Hepatocyte (in vitro differentiated cells): ENCODE measurements at regions not wholly inside any gene's neighbourhood (a gene's known extent, or its start where the extent isn't known, plus 50 kb on each side); places are given as distances from the start of the nearest gene placed in this dataset. TPM values are rescaled to one million over a fixed set of nuclear protein-coding genes. Genes with fewer than 3 reads are reported as not detected.
"Not testable (repeated sequence)": the region's sequence is repeated elsewhere in the genome, so short reads cannot be mapped to it uniquely, and the experiment has no call there.

Experiments
- DNase-seq: peaks from one replicate; pipeline ENCODE4 v3.0.0-alpha.2; 2016; ENCODE audit warnings: low spot score
- H2AFZ ChIP-seq: fragments of 200-600 bp; sonication (generic); 2 replicates; pipeline ENCODE4 v1.6.0; 2016; ENCODE audit warnings: antibody characterized with exemption, mild to moderate bottlenecking
- H3K27ac ChIP-seq: fragments of 200-600 bp; sonication (generic); 2 replicates; pipeline ENCODE4 v1.5.1; 2016; ENCODE audit warnings: mild to moderate bottlenecking
- H3K27me3 ChIP-seq: fragments of 200-600 bp; sonication (generic); 2 replicates; pipeline ENCODE4 v1.6.1; 2016
- H3K36me3 ChIP-seq: fragments of 200-600 bp; sonication (generic); replicated peaks from 2 replicates; pipeline ENCODE4 v1.5.1; 2016; ENCODE audit warnings: low read depth; ENCODE audit not compliant: insufficient read depth
- H3K4me1 ChIP-seq: fragments of 200-600 bp; sonication (generic); 2 replicates; pipeline ENCODE4 v1.5.1; 2016; ENCODE audit warnings: mild to moderate bottlenecking, moderate library complexity; ENCODE audit not compliant: insufficient read depth
- H3K4me2 ChIP-seq: fragments of 200-600 bp; sonication (generic); 2 replicates; pipeline ENCODE4 v1.6.0; 2016
- H3K4me3 ChIP-seq: fragments of 200-600 bp; sonication (generic); 2 replicates; pipeline ENCODE4 v1.5.1; 2016; ENCODE audit warnings: mild to moderate bottlenecking
- H3K79me2 ChIP-seq: fragments of 200-600 bp; sonication (generic); 2 replicates; pipeline ENCODE4 v1.6.0; 2017; ENCODE audit warnings: mild to moderate bottlenecking
- H3K9me2 ChIP-seq: fragments of 200-600 bp; sonication (generic); replicated peaks from 2 replicates; pipeline ENCODE4 v1.6.0; 2017; ENCODE audit warnings: mild to moderate bottlenecking; ENCODE audit not compliant: insufficient read depth
- H3K9me3 ChIP-seq: fragments of 200-600 bp; sonication (generic); 2 replicates; pipeline ENCODE4 v1.5.1; 2016; ENCODE audit warnings: low read depth, mild to moderate bottlenecking
- H4K20me1 ChIP-seq: fragments of 200-600 bp; sonication (generic); 2 replicates; pipeline ENCODE4 v1.6.0; 2016; ENCODE audit warnings: mild to moderate bottlenecking; ENCODE audit not compliant: insufficient read depth, poor library complexity, severe bottlenecking
- CTCF ChIP-seq: fragments of 200-600 bp; sonication (generic); IDR thresholded peaks from 2 replicates; pipeline ENCODE4 v1.5.1; 2016; ENCODE audit warnings: antibody characterized with exemption, mild to moderate bottlenecking; ENCODE audit not compliant: poor library complexity
- EZH2 ChIP-seq: fragments of 200-600 bp; sonication (generic); IDR thresholded peaks from 2 replicates; pipeline ENCODE4 v1.6.1; 2016; ENCODE audit warnings: antibody characterized with exemption, mild to moderate bottlenecking, borderline replicate concordance
- EZH2phosphoT487 ChIP-seq: fragments of 200-600 bp; sonication (generic); IDR thresholded peaks from one replicate; pipeline ENCODE4 v1.6.1; 2018; ENCODE audit warnings: antibody characterized with exemption, mild to moderate bottlenecking, low read depth, moderate library complexity; ENCODE audit not compliant: unreplicated experiment, severe bottlenecking
- WGBS: methylation state at CpG from one replicate; pipeline ENCODE4 v1.1.6; 2016; ENCODE audit warnings: low lambda C conversion rate; ENCODE audit errors: missing lambda C conversion rate; 5-methylcytosine and 5-hydroxymethylcytosine counted together
- small RNA-seq: library from RNA; depleted of rRNA; stranded (forward); fragments of <200 nt; gene quantifications from one replicate; pipeline ENCODE3, GENCODE V24; 2014

GRCh38 chr2:106257830-106258229 is 63.7 kb upstream of the UXS1 start:
- WGBS: 92% methylated on average over 3 of the region's 3 CpGs
- H3K4me3 ChIP-seq: no peak overlapping the region
- DNase-seq: no peak
- no peak overlapping the region for H3K27ac ChIP-seq
- no peaks in the 10 kb centered on the region for H3K36me3 ChIP-seq
- H3K4me2 ChIP-seq: no peak overlapping the region
- H3K79me2 ChIP-seq: no peaks in the 10 kb centered on the region
- no peaks in the 10 kb centered on the region for H3K9me3 ChIP-seq
- no peaks in the 10 kb centered on the region for H4K20me1 ChIP-seq
- no peak overlapping the region for H2AFZ ChIP-seq
- H3K9me2 ChIP-seq: no peaks in the 10 kb centered on the region
- no peaks in the 10 kb centered on the region for H3K27me3 ChIP-seq
- no peak for TF ChIP-seq EZH2phosphoT487
- TF ChIP-seq CTCF: no peak
- H3K4me1 ChIP-seq: no peaks in the 10 kb centered on the region

- Histone ChIP-seq H3K4me2 (no peak overlapping the region), H3K36me3 (no peaks in the 10 kb centered on the region), H3K4me3 (no peak overlapping the region), H2AFZ (no peak overlapping the region), H3K9me2 (no peaks in the 10 kb centered on the region), H3K27ac (no peak overlapping the region), H3K9me3 (no peaks in the 10 kb centered on the region), H3K79me2 (no peaks in the 10 kb centered on the region), H3K27me3 (no peaks in the 10 kb centered on the region), H4K20me1 (no peaks in the 10 kb centered on the region), H3K4me1 (no peaks in the 10 kb centered on the region)
- 93% methylated on average over 5 of the region's 5 CpGs for WGBS
- DNase-seq: no peak
- no peak for TF ChIP-seq CTCF
- no peak for TF ChIP-seq EZH2
- TF ChIP-seq EZH2phosphoT487: no peak
Measured at GRCh38 chr2:106257135-106257534, 63.0 kb upstream of the UXS1 start.

GRCh38 chr2:106249157-106249828 is 55.2 kb upstream of the UXS1 start:
- H3K4me1 ChIP-seq, H3K36me3 ChIP-seq, H3K9me2 ChIP-seq, H3K9me3 ChIP-seq, DNase-seq, H4K20me1 ChIP-seq, H3K4me2 ChIP-seq, H3K79me2 ChIP-seq, H3K27ac ChIP-seq, H3K27me3 ChIP-seq, H3K4me3 ChIP-seq, H2AFZ ChIP-seq: not testable (repeated sequence)
- 68% methylated on average over 3 of the region's 3 CpGs for WGBS

- not testable (repeated sequence) for H3K27me3 ChIP-seq, H2AFZ ChIP-seq, DNase-seq, H3K36me3 ChIP-seq, H3K4me2 ChIP-seq, H3K27ac ChIP-seq, H3K79me2 ChIP-seq, H3K4me1 ChIP-seq, H3K9me3 ChIP-seq, H4K20me1 ChIP-seq, H3K9me2 ChIP-seq, H3K4me3 ChIP-seq
- WGBS: 56% methylated on average over 5 of the region's 6 CpGs
- TF ChIP-seq CTCF: peak; percentile 45
Measured at GRCh38 chr2:106248548-106249151, 54.5 kb upstream of the UXS1 start.

Small RNA genes in the stretch of these regions (small RNA-seq; reads per million reads assigned to genes)
- not detected for gene AC114755.3
